HG03139 (cell line): ENCODE measurements at regions not wholly inside any gene's neighbourhood (a gene's known extent, or its start where the extent isn't known, plus 50 kb on each side); places are given as distances from the start of the nearest gene placed in this dataset.

Experiments used
- ATAC-seq: cut with Tn5 transposase; IDR thresholded peaks from one replicate; pipeline ENCODE4 v1.9.1; 2021; ENCODE audit not compliant: unreplicated experiment

DNA sequence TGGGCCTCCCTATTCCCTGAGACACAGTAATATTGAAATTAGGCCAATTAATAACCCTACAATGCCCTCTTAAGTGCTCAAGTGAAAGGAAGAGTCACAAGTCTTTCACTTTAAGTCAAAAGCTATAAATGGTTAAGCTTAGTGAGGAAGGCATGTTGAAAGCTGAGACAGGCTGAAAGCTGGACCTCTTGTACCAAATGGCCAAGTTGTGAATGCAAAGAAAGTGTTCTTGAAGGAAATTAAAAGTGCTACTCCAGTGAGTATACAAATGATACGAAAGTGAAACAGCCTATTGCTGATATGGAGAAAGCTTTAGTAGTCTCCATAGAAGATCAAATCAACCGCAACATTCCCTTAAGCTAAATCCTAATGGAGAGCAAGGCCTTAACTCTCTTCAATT is 140.8 kb downstream of the PTCSC3 start:
- no peak for ATAC-seq

DNA sequence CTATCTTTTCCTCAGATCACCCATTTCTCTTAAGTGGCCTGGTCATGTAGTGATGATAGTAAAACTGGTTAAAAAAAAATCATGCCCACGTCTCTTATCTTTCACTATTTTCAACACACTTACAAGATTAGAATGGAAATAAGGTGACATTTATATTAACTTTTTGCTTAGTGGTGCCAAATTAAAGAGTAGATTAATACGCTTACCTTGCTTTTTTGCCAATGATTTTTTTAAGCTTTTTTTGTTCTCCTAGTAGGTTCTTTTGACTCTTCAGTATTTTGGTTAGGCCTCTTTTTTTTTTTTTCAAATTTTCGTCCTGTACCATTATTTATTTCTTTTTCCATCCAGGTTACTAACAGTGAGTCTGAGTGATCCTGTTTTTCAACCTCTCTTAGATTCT is 147.9 kb downstream of the PTCSC3 start:
- no peak for ATAC-seq

DNA sequence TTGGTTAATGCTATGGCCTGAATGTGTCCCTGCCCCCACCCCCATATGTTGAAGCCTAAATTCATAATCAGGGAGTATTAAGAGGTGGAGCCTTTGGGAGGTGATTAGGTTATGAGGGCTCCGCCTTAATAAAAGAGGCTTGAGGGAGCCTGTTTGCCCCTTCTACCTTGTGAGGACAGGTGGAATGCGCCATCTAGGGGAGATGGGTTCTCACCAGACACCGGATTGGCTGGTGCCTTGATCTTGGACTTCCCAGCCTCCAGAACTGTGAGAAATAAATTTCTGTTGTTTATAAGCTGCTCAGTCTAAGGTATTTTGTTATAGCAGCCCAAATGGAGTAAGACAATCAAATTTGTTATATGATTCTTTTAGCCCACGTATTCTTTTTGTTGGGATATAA is 148.3 kb downstream of the PTCSC3 start:
- no peak for ATAC-seq

DNA sequence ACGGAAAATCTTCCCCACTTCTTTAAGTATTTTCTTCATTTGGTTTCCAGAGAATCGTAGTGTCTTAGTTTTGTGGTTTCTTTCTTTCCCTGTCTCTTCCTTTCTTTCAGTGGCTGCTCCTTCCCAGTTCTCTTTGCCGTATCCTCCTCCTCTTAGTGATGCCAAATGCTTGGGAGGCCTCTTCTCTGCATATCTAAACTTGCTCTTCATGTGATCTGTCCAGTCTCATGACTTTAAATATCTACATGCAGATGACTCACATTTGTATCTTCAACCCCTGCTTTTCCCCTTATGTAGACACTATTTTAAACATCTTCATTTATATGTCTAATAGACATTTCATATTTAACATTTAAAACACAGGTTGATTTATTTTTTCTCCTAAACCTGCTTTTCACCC is 149.2 kb downstream of the PTCSC3 start:
- ATAC-seq, result no peak

DNA sequence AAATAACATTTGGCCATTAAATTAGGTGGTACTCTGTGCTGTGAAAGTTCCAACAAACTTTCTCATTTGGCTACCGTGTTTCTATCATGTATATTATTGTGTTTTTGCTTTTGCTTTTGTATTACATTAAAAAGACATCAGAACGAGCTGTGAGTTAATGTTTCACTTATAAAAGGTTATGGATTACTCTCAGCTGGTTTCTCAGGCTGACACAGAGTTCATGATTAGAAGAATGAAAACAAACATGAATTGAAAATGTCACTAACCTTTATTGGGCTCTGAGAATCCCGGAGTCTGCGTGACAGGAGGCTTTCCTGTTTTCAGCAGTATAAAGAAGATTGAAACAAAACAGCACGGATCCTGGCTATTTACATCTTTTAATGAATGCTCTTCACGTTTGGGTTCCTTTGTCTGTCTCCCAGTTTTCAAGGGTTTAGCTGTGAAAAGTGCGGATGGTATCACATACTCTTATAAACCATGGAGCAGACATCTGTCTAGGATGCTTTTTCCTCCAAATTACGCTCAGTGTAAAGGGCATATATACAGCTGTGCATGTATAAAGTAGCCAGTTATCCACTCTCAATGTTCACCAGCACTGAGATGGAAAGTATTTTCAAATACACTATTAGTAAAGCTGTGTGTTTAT is 153.6 kb downstream of the PTCSC3 start:
- ATAC-seq, result no peak

DNA sequence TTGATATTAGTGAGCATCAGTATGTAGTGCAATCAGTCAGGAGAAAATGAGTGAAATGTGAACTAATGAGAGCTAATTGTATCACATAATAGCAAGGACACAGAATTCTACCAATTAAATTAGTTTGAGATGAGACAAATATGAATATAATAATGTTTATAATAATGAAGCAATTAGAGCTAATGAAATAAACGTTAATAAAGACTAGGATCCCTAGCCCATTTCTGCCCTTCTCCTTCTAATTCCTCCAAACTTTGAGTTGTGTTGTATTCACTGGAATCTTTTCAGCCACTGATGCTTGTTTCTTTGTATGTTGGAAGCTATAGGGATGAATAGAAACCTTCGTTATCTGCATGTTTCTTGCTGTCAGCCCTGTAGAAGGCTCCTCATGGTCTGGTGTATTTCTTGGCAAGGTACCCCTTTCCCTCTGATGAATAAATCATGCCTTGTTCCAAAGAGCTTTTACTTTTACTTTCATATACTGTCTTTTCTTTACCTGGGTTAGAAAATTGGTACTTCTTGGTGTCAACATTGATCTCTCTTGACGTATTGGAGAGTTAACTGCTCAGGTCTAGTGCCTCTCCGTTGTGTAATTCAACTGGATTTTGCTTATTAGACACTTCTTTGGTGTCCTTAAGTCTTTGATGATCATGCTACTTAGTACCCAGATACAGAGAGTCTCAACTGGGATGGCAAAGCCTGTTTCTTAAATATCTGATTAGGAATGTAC is 154.8 kb downstream of the PTCSC3 start:
- ATAC-seq, result no peak

DNA sequence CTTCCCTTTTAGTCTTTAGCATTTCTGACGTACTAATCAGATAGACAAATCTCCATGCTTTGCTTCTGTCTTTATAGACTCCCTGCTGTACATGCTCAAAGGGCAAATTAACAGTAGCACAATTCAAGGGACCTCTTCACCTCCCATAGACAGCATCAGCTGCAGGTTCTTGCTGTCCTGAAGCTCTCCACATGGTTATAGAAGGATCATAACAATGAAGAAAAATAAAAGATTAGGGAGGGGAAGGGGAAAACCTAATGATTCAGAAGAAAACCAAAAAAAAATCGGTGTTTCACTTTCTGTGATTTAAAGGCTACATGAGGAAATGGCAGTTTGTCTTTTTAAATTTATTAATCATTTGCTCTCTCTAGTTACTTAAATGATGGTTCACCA is 155.5 kb downstream of the PTCSC3 start:
- no peak for ATAC-seq

DNA sequence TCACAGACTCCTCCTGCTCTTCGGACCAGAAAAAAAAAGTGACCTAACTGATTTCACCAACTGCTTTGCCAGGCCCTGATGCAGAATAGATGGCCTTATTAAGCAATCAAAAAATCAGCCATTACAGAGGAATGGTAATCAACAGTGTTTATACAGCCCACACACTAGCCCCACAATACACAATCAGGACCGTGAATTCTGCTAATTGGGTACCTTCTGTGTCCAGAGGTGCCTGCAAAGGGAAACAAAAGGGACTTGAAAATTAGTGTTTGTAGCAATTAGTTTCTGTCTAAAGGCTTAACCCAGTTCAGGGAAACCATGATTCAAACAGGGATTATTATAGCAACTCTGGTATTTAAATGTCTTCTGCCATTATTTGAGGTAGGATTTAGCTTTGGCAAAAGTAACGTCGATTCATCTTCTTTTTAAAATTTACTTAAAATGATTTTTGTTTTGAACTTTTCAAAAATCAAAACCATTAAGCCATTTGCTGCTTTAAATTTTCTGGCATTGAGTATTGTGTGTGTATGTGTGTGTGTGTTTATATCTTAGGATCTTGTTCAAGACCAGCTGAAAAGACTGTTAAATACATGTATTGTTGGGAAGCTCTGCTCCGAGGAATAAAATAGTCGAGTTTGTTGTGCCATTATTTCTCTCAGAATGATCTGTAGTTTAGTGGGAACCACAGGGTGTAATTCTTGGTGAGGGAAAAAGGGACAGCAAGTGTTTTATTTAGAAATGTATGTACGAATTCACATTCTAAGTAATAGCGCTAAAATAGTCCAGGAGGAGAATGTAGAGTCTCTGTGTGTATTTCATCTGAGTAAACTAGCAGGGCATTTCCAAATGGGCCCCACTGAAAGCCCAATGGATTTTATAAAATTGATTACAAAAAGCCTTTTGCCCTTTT is 156.1 kb downstream of the PTCSC3 start:
- no peak for ATAC-seq

DNA sequence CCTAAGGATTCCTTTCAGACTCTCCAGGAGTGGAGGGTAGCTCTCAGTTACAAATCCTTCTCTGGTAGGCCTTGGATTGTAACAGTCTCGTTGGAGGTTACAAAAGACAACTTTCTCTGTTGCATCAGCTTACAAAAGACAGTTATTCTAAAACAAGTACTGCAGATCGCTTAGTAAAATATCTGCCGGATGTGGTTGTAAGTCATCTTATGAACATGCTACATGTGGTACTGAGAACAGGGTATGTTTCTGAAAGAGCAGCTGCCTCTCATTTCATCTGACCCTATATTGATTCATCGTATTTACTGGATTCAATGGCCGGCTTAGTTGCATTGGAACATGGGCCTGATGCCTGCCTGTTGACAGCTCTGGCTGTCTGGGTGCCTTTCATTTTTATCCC is 157.4 kb downstream of the PTCSC3 start:
- no peak for ATAC-seq

DNA sequence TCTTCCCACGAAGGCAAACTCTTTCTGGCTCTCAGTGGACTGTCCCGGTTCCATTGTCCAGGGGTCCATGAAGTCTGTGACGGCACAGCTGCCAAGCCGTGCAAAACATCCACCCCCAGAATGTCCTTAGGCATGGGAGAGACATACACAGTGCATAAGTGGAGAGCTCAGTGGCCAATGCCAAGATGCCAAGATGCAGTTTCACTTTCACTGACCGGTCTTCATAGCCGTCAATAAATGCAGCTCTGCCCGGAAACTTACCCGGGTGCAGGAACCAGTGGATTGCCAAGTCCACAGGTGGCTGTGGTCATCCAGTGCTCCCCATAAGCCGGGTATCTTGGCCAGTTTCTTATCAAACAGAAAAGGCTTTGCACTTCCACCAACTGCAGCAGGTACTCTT is 162.3 kb downstream of the PTCSC3 start:
- ATAC-seq, result no peak

DNA sequence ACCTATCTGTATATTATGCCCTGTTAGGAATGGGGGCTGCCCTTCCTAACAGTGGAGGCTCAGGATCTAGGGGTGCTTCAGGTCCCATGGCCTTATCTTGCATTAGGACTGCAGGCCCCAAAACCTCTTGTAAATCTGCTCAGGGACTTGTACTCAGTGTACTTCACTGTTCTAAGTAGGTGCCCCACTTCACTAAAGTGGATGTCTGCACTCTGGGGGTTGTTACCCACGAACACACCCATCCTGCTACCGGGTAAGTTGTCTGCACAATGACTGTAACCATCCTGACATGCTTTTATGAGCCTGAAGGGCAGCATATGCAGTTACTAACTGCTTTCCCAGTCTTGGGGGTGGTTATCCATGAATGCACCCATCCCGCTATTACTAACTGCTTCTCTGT is 163.0 kb downstream of the PTCSC3 start:
- no peak for ATAC-seq

DNA sequence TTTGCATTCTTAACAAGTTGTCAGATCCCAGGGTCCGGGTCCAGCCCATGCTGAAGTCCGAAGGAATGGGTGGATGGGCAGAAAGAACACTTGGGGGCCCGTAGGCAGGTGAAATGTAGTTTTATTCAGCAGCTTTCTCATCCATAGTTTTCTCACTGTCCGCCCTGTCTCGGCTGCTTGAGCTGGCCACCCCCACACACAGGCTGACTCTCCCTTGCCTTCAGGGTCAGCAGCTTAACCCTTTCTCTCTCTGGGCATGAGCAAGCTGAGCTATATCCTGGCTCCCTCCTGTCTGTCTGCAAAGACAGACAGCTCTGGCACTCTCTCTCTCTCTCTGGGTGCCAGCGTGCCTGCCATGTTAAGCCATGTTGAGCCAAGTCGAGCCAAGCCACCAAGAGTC is 163.9 kb downstream of the PTCSC3 start:
- ATAC-seq, result no peak

DNA sequence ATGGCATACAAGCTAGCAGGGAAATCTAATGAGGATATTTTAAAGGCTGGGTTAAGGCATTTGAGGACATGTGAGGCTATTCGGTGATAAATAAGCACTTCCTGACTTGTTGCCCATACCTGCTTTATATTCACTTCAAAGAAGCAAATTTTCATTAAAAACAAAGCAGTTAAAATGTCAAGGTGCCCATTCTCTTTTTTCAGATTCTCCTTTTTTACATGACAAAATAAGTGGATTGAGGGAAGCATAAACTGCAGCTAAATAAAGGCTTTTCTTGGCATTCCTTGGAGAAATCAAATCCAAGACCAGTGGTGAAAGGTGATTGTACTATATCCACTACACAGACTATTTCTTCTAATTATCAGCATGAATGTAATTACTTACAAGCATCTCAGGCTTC is 166.9 kb downstream of the PTCSC3 start:
- no peak for ATAC-seq

DNA sequence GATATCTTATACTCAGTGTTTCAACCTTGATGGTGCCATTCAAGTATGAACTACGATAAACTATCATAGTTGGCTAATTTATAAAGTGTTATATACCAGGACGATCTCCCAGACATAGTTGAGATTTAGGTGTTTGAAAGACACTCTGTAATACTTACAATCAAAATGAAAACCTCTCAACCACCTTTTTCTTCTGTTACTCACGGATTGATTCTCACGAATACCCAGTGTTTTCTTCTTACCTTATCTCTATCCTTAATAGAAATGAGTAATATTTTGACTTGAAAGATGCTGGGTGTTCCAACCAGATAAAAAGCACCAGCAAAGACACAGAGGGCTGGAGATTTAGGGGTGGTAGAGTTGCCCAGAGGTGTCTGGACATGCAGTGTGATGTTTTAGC is 169.9 kb downstream of the PTCSC3 start:
- no peak for ATAC-seq

DNA sequence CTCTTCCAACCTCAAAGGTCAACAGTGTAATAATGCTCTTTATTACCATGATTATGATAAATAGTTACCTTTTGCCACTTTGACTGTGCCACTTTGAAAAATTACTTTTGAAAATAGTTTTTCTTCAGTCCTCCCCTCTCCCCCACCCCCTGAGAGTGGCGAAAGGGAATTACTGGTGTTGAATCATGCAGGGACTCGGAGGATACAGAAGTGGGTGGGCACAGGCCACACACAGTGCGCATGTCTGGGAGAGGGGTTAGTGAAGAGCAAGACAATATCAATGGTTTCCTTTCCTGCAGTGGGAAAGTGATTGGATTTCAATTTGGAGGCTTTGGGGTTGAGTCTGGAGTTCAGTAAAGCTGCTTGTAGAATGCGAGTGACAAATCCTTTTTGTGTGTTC is 170.9 kb downstream of the PTCSC3 start:
- no peak for ATAC-seq

DNA sequence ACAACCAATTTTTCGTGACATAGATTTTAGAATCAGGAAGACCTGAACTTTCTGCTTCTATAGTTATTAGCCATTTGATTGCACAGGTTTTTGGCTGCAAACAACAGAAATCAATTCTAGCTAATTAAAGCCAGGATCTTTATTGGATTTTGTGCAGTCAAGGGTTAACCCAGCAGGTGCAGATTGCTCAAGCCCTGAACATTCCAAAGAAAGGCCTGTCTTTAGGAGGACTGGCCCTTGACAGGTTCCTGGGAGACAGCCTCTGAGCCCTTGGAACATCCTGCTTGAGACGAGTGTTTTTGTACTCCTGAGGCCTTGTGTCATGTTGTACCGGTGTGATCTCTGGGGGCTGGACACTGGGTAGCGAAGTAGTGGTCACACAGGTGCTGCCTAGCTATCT is 174.6 kb downstream of the PTCSC3 start:
- no peak for ATAC-seq

DNA sequence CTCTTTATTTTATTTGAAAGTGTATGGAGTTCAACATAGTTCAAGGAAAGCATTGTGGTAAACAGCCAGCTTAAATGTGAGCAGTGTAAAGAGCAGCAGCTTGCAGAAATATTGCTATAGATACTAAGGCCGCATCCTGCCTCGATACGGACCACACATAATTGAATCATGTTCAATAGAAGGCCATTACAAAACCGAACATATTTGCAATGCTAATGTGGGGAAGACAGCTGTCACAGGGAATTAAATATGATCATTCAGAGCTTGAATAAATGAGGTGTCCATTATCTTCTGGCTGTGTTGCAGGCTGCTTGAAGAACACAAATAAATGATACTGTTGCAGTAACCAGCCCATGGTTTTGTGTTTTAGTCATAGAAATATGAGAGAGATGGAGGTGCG is 173.2 kb downstream of the BRMS1L start:
- no peak for ATAC-seq

DNA sequence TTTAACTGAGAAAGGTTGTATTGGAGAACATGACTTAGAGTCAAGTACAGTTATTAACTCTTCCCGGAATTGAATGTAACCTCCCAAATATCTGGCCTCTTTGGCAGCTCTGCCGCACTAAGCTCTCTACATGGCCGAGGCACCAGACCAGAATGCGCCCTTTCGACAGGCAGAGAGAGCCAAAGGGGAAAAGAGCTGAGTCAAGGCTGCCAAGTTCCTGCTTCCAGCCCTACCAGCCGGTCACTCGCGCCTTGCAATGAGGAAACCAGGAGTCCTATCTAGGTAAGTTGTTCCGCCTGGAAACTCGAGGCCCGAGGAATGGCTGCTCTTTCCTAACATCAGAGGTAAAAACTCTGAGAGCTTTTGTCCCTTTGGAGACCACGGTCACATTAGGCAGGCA is 172.2 kb downstream of the BRMS1L start:
- ATAC-seq, result no peak

DNA sequence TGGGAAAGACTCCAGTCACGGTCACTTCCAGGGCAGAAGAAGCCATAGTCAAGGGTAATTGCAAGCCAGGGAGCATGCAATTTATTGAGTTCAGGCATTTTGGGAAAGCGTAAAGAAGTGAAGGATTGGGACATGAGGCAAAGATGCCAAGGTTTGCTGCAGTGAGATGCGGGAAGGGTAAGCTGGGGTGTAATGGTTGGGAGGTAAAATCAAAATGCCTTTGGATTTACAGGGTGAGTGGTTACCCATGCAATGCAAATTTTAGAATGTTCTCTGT is 167.5 kb downstream of the BRMS1L start:
- no peak for ATAC-seq

DNA sequence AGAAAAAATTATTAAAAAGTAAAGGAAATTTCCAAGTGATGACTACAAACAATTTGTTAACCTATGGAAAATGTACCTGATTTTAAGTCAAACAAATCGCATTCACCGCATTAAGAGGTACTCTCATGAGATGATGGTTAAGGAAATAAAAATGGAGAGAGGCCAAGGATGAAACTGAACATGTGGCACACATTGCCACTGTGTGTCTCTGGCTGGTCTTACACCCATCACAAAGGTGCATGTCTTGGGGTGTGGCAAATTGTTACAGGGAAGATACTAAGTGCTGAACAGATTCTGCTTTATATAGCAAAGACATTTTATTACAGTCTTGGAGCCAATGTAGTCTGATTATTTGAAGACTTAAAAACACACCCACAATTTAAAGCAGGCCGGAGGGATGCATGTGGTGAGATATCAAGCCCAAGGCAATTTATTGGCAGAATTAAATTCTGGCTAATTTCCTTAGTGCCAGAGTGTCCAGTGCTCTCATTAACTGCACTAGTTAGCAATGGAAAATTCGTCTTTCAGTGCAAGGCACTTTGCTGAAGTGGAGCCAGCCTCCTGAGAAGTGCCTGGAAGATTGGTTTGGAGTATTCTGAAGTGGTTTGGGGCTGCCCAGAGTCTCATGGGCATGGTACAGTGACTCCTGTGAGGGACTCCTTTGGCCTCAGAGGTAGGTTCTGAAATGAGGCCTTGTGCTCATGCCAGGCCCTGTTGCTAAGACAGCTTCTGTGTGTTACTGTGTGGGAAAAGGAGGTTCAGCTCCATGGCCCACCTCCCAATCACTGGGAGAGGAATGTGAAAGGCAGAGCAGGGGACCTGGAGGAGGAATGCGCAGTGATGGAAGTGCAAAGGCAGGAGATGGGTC is 166.9 kb downstream of the BRMS1L start:
- no peak for ATAC-seq

DNA sequence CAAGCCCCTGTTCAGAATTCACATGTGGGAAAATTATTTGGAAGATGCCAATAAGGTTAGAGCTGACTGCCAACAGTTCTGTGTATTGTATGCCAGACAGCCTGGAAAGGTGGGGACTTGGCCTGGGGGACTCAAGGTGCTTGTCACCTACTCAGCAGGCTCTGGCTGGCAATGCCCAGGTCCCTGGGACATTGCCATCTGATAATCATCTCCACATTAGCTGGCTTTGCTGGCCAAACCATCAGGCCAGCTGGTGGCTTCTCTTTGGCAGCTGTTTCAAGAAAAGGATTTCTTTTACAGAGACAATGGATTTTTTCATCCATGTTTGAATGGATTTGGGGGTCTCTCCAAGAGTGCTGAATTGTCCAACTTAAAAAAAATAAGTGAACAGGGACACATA is 165.2 kb downstream of the BRMS1L start:
- no peak for ATAC-seq
